ENCODE measurements at regions not wholly inside any gene's neighbourhood (a gene's known extent, or its start where the extent isn't known, plus 50 kb on each side); places are given as distances from the start of the nearest gene placed in this dataset.

DNA sequence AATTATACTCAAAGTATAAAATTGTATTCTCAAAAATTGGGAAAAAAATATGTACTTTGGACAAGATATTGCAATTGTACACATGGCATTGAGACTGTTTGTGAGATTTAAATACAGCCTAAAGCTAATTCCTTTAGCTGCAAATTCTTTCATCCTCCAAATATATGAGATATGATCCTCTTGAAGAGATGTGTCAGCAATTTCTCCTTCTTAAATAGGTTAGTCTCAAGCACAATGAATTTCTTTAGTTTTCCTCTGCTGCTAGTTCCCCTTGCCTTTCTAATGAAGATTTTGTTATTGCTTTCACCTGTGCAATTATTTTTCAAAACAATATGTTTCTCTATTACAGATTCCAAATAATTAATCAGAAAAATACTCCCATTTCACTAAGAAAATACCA lies 153.4 kb upstream of the GULP1 start:
- no peaks in the 10 kb centered on the region for H3K9me3 Mint-ChIP-seq
- no peaks in the 10 kb centered on the region for H3K4me1 Mint-ChIP-seq
- H3K36me3 Mint-ChIP-seq (ENCODE audit: low read depth): no peaks in the 10 kb centered on the region
- no peak overlapping the region for H3K27ac Mint-ChIP-seq
- H3K4me3 Mint-ChIP-seq: no peak overlapping the region
- TF ChIP-seq CTCF (IDR thresholded peaks at IDR 0.05; ENCODE audit: unreplicated experiment in 3 of 3): no peak
- no peaks in the 10 kb centered on the region for H3K27me3 Mint-ChIP-seq (ENCODE audit: low read depth)

DNA sequence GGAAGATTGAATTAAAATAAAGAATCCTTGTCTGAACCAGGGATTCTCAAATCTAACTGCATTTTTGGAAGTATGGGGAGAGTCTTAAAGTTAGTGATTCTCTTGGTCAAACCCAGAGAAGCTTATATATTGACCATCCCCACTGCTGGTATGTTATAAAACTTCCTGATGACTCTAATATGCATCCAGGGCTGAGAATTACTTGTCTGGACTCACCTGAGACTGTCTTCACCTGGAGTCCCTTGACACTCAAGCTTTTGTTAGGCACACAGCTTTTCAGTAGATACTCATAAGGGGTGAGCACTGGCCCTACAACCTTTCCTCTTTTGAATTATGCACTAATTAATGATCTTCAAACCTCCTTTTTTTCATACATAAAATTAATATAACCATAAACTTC lies 149.6 kb upstream of the GULP1 start:
- H3K27me3 Mint-ChIP-seq (ENCODE audit: low read depth): no peaks in the 10 kb centered on the region
- no peak overlapping the region for H3K27ac Mint-ChIP-seq
- no peaks in the 10 kb centered on the region for H3K9me3 Mint-ChIP-seq
- no peak for TF ChIP-seq CTCF (IDR thresholded peaks at IDR 0.05; ENCODE audit: unreplicated experiment in 3 of 3)
- no peak overlapping the region for H3K4me3 Mint-ChIP-seq
- no peaks in the 10 kb centered on the region for H3K4me1 Mint-ChIP-seq
- no peaks in the 10 kb centered on the region for H3K36me3 Mint-ChIP-seq (ENCODE audit: low read depth)

DNA sequence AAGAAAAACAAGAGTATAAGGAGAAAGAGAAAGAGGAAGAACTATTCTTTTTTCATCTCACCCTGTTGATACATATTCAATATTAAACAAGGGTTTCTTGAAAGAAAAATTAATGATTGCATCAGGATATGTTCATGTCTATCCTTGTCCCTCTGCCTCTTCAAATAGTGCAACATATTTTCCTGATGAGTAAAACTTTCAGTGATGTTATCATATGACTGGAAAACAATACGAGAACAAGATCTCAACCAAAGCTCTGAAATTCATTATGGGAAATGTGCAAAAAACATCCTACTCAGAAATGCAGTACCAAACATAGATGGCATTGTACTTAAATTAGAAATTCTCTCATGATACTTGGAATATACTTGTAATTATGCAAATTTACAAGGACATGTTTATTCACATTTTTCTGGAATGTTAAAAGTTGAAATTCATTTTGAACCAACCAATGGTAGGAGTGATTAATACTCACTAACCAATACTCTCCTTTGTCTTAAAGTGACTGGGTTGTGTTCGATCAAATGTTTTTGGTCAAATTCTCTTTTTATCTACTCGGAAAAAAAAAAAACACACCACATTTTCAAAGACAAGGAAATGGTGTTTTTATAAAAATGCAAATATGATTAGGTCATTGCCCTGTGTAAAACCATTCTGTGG lies 148.9 kb upstream of the GULP1 start:
- H3K9me3 Mint-ChIP-seq: no peaks in the 10 kb centered on the region
- no peaks in the 10 kb centered on the region for H3K27me3 Mint-ChIP-seq (ENCODE audit: low read depth)
- no peak overlapping the region for H3K27ac Mint-ChIP-seq
- no peaks in the 10 kb centered on the region for H3K4me1 Mint-ChIP-seq
- H3K4me3 Mint-ChIP-seq: no peak overlapping the region
- H3K36me3 Mint-ChIP-seq (ENCODE audit: low read depth): no peaks in the 10 kb centered on the region
- no peak for TF ChIP-seq CTCF (IDR thresholded peaks at IDR 0.05; ENCODE audit: unreplicated experiment in 3 of 3)

GRCh38 chr2:188145885-188146284 lies 145.8 kb upstream of the GULP1 start:
- H3K4me3 Mint-ChIP-seq: no peak overlapping the region

DNA sequence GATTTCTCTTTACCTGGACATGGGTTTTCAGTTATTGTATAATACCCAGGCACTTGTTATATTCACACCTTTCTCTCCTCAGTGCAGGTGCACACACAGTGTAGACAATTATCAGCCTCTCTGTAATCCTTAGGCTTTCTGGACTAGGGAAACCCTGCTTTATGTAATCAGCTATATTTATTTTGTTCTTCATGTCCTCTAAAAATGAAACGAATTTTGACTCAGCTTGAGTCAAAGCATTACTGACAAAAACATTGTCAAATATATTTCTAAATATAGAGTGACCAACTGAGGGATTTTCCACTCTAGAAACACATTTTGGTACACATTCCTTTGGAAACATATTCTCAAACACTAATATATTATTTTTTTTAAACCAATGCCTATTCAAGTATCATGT lies 144.8 kb upstream of the GULP1 start:
- Mint-ChIP-seq H3K36me3 (ENCODE audit: low read depth) (no peaks in the 10 kb centered on the region), H3K27ac (no peak overlapping the region), H3K4me1 (no peaks in the 10 kb centered on the region), H3K9me3 (no peaks in the 10 kb centered on the region), H3K4me3 (no peak overlapping the region), H3K27me3 (ENCODE audit: low read depth) (no peaks in the 10 kb centered on the region)
- TF ChIP-seq CTCF (IDR thresholded peaks at IDR 0.05; ENCODE audit: unreplicated experiment in 3 of 3): no peak

More at GRCh38 chr2:188145885-188146284, 145.8 kb upstream of the GULP1 start:
- no peaks in the 10 kb centered on the region for H3K36me3 Mint-ChIP-seq (ENCODE audit: low read depth)
- no peaks in the 10 kb centered on the region for H3K27me3 Mint-ChIP-seq (ENCODE audit: low read depth)
- H3K9me3 Mint-ChIP-seq: no peaks in the 10 kb centered on the region
- no peak for TF ChIP-seq CTCF (IDR thresholded peaks at IDR 0.05; ENCODE audit: unreplicated experiment in 3 of 3)
- H3K27ac Mint-ChIP-seq: no peak overlapping the region
- no peaks in the 10 kb centered on the region for H3K4me1 Mint-ChIP-seq

DNA sequence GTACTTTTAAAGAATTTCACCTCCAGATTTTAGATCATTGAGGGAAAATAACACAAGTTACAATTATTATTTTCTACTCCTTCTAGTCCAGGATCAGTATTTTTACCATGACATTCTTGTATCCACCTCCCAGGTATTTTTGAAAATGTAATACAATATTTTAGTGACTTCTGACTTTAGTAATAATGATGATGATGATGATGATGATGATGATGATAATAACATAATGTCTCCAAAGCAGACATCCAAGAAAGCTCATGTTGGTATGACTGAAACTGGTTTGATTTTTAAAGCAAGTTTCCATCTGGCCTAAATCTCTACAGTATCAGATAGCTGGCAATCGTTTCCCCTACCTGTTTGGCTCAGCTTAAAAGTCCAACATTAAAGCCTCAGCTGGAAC lies 140.0 kb upstream of the GULP1 start:
- Mint-ChIP-seq H3K4me3 (no peak overlapping the region), H3K27ac (no peak overlapping the region), H3K27me3 (ENCODE audit: low read depth) (no peaks in the 10 kb centered on the region), H3K9me3 (no peaks in the 10 kb centered on the region), H3K4me1 (no peaks in the 10 kb centered on the region), H3K36me3 (ENCODE audit: low read depth) (no peaks in the 10 kb centered on the region)
- no peak for TF ChIP-seq CTCF (IDR thresholded peaks at IDR 0.05; ENCODE audit: unreplicated experiment in 3 of 3)

Measured in nephron (organoid).